ENCODE measurements at regions not wholly inside any gene's neighbourhood (a gene's known extent, or its start where the extent isn't known, plus 50 kb on each side); places are given as distances from the start of the nearest gene placed in this dataset.

DNA sequence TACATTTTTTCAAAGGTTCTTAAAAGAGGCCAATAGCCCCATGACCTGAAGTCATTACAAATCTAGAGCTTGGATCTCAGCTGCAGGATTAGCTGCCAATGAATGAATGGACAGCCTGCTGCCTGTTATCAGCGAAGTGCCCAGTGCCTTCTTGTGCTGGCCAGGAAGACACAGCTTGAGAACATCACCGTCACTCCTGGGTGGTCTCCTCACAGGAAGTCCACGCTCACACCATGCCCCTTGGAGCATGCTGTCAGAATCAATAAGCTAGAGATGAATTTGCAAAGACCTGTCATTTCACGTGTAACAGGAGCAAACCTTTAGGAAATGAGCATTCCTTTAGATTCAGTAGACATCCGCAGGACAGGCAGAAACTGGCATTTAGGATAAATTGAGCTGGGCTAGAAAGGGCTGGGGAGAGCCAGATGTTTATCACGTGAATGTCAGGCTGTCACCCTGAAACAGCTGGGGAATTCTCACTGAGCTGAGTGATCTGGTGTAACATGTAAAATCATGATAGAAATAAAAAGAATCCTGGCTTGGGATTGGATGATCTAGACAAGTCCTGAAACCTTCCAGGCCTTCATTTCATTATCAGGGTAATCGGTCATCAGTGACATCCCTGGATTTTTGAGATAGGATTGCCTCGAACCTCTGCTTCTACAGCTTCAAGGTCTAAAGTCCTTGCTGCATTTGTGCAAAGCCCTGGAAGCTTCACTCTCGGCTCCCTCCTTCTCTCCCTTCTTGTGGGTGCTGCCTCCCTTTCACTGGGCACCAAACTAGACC lies 49.9 kb upstream of the MEDAG start:
- Histone ChIP-seq H4K20me1 (ENCODE audit: insufficient read depth, low read length) (no peaks in the 10 kb centered on the region), H3K27ac (ENCODE audit: insufficient read depth, low read length) (no peak overlapping the region), H3K4me2 (ENCODE audit: low read depth, low read length) (no peak overlapping the region), H3K9ac (ENCODE audit: low read depth, low read length) (no peak overlapping the region), H3K79me1 (ENCODE audit: low read depth in 1 of 2, low read length in 2 of 2) (no peaks in the 10 kb centered on the region), H2BK120ac (ENCODE audit: low read depth, low read length) (peak overlapping the region; percentile 16; the same call in 1 of the 2 replicates), H2BK20ac (ENCODE audit: low read depth, low read length) (peak overlapping the region; percentile 11; the same call in 1 of the 2 replicates), H2AK5ac (ENCODE audit: low read depth, low read length) (peak overlapping the region; percentile 40), H3K4me1 (ENCODE audit: control insufficient read depth, insufficient read depth, low read length) (peaks cover 10% of the 10 kb centered on the region), H4K5ac (ENCODE audit: low read depth, low read length) (no peak overlapping the region), H3K56ac (ENCODE audit: extremely low read depth, insufficient read depth, low read length) (no peak overlapping the region), H3K4me3 (ENCODE audit: insufficient read depth, low read depth, low read length) (no peak overlapping the region), H2AFZ (replicated peaks; ENCODE audit: low read length, poor library complexity) (no peak overlapping the region), H3K14ac (replicated peaks; ENCODE audit: low read depth, low read length) (peak overlapping the region; percentile 77), H3K36me3 (ENCODE audit: control insufficient read depth, insufficient read depth, low read length) (no peaks in the 10 kb centered on the region), H4K8ac (ENCODE audit: low read depth in 2 of 2, low read length in 2 of 2) (peak overlapping the region; percentile 2 to 15; a peak in 2 of 4 replicates), H3K4ac (ENCODE audit: low read depth, low read length) (peak overlapping the region; percentile 43), H3K9me1 (ENCODE audit: insufficient read depth, low read length) (peaks cover 4% of the 10 kb centered on the region; the same call in 1 of the 2 replicates), H3K27me3 (ENCODE audit: control insufficient read depth, insufficient read depth, low read length) (no peaks in the 10 kb centered on the region), H3K9me3 (ENCODE audit: control insufficient read depth, insufficient read depth, low read length) (peaks cover 5% of the 10 kb centered on the region; the same call in 1 of the 2 replicates), H4K91ac (ENCODE audit: insufficient read depth, low read depth, low read length) (peak overlapping the region; percentile 57; the same call in 1 of the 2 replicates), H2BK5ac (ENCODE audit: low read depth, low read length, poor library complexity, severe bottlenecking) (no peak overlapping the region), H3K18ac (ENCODE audit: low read depth, low read length) (peak overlapping the region; percentile 15; the same call in 1 of the 2 replicates), H2AK9ac (replicated peaks; ENCODE audit: low read depth, low read length, poor library complexity) (no peak overlapping the region), H2BK15ac (ENCODE audit: low read depth, low read length) (peak overlapping the region; percentile 9; the same call in 1 of the 3 replicates), H3K23ac (ENCODE audit: low read depth, low read length) (peak overlapping the region; percentile 35; the same call in 1 of the 2 replicates)
- 28% methylated on average over 5 of the region's 9 CpGs; no CpG with 5 or more reads in 1 of the 2 experiments for WGBS, 2 experiments (ENCODE audit: extremely low coverage in 2 of 2, insufficient read length in 1 of 2)
- ATAC-seq (ENCODE audit: low read depth) (peak; percentile 11; the same call in 1 of the 2 replicates), DNase-seq (no peak)
- intact Hi-C loops (cut with micrococcal nuclease), result no loop called here
- TF ChIP-seq RCOR1 (IDR thresholded peaks at IDR 0.05; ENCODE audit: insufficient replicate concordance, low read length) (no peak), NFE2L2 (IDR thresholded peaks at IDR 0.05; ENCODE audit: low read depth, low read length) (no peak), MAZ (IDR thresholded peaks at IDR 0.05; ENCODE audit: borderline replicate concordance, low read depth, low read length) (no peak), FOS (IDR thresholded peaks at IDR 0.05; ENCODE audit: low read depth, low read length) (no peak), MAFK (IDR thresholded peaks at IDR 0.05; ENCODE audit: low read depth, low read length) (no peak), RAD21 (IDR thresholded peaks at IDR 0.05; ENCODE audit: low read length) (no peak), MXI1 (IDR thresholded peaks at IDR 0.05; ENCODE audit: borderline replicate concordance, low read depth, low read length) (no peak), CEBPB (IDR thresholded peaks at IDR 0.05; ENCODE audit: low read depth, low read length) (no peak), POLR2A (IDR thresholded peaks at IDR 0.05; ENCODE audit: low read depth, low read length) (no peak), RFX5 (IDR thresholded peaks at IDR 0.05; ENCODE audit: low read depth, low read length) (no peak), CHD1 (IDR thresholded peaks at IDR 0.05; ENCODE audit: low read depth, low read length) (no peak)
- TF ChIP-seq, protein P1, sequence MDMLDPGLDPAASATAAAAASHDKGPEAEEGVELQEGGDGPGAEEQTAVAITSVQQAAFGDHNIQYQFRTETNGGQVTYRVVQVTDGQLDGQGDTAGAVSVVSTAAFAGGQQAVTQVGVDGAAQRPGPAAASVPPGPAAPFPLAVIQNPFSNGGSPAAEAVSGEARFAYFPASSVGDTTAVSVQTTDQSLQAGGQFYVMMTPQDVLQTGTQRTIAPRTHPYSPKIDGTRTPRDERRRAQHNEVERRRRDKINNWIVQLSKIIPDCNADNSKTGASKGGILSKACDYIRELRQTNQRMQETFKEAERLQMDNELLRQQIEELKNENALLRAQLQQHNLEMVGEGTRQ (IDR thresholded peaks at IDR 0.05; ENCODE audit: low read depth, low read length), result no peak
- TF ChIP-seq, protein P2, sequence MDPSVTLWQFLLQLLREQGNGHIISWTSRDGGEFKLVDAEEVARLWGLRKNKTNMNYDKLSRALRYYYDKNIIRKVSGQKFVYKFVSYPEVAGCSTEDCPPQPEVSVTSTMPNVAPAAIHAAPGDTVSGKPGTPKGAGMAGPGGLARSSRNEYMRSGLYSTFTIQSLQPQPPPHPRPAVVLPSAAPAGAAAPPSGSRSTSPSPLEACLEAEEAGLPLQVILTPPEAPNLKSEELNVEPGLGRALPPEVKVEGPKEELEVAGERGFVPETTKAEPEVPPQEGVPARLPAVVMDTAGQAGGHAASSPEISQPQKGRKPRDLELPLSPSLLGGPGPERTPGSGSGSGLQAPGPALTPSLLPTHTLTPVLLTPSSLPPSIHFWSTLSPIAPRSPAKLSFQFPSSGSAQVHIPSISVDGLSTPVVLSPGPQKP (IDR thresholded peaks at IDR 0.05; ENCODE audit: borderline replicate concordance, low read depth, low read length), result no peak
- BruUV-seq (replicated peaks), result no TSS peak
- ChIA-PET POLR2A (ENCODE audit: unreplicated experiment) (no interaction called here), CTCF (interaction anchor here (1.1 to 3.3 kb wide), 2 partner anchors 10 kb away, joined by 3 to 15 read pairs; no protein-coding TSS in a partner anchor)
- in situ Hi-C loops (cut with MboI; ENCODE audit: low sequenced_read_pairs), result no loop called here
- dilution Hi-C loops (cut with HindIII; ENCODE audit: low sequenced_read_pairs, unreplicated experiment), result no loop called here
